SK-N-SH treated with all-trans-retinoic acid at 6 μM for 48 hours (cell line): ENCODE measurements at regions not wholly inside any gene's neighbourhood (a gene's known extent, or its start where the extent isn't known, plus 50 kb on each side); places are given as distances from the start of the nearest gene placed in this dataset.

Experiments
- ARNTL ChIP-seq: fragments of 450-650 bp; formaldehyde crosslinking; IDR thresholded peaks from 2 replicates; pipeline ENCODE4 v1.5.0; 2020; ENCODE audit warnings: low read depth, mild to moderate bottlenecking, moderate library complexity, borderline replicate concordance
- CREB5 ChIP-seq: fragments of 250-450 bp; sonication (Bioruptor Pico); IDR thresholded peaks from 2 replicates; pipeline ENCODE4 v1.5.1; 2020; ENCODE audit warnings: low read depth, mild to moderate bottlenecking, moderate library complexity
- ESRRG ChIP-seq: fragments of 250-450 bp; sonication (Bioruptor Pico); IDR thresholded peaks from 2 replicates; pipeline ENCODE4 v1.6.1; 2021; ENCODE audit warnings: mild to moderate bottlenecking
- GLIS3 ChIP-seq: fragments of 250-450 bp; sonication (Bioruptor Pico); IDR thresholded peaks from 2 replicates; pipeline ENCODE4 v1.5.0; 2020; ENCODE audit warnings: mild to moderate bottlenecking, moderate library complexity
- PATZ1 ChIP-seq: fragments of 250-450 bp; sonication (Bioruptor Pico); IDR thresholded peaks from 2 replicates; pipeline ENCODE4 v1.8.0; 2020; ENCODE audit warnings: mild to moderate bottlenecking, moderate library complexity, borderline replicate concordance
- PPARA ChIP-seq: fragments of 250-450 bp; sonication (Bioruptor Pico); IDR thresholded peaks from 2 replicates; pipeline ENCODE4 v1.5.0; 2020; ENCODE audit warnings: mild to moderate bottlenecking, borderline replicate concordance

- TF ChIP-seq ESRRG, result no peak
- no peak for TF ChIP-seq ARNTL
- no peak for TF ChIP-seq PATZ1 (CRISPR knock-in tag)
- no peak for TF ChIP-seq PPARA (CRISPR knock-in tag)
- no peak for TF ChIP-seq CREB5 (CRISPR knock-in tag)
- no peak for TF ChIP-seq GLIS3 (CRISPR knock-in tag)
These were observed 58.8 kb upstream of the KCTD3 start for GRCh38 chr1:215508311-215508710.
